Endothelial cell of umbilical vein (primary cell): ENCODE measurements at regions not wholly inside any gene's neighbourhood (a gene's known extent, or its start where the extent isn't known, plus 50 kb on each side); places are given as distances from the start of the nearest gene placed in this dataset.

ENCODE experiments used
- EZH2 ChIP-seq: IDR thresholded peaks from 2 replicates; pipeline ENCODE4 v1.6.1; 2012; ENCODE audit warnings: borderline replicate concordance, low read depth, mild to moderate bottlenecking, moderate library complexity, low read length, inconsistent platforms; ENCODE audit not compliant: severe bottlenecking
- GATA2 ChIP-seq: IDR thresholded peaks from 2 replicates; pipeline ENCODE4 v1.7.0; 2011; ENCODE audit warnings: low read depth, mild to moderate bottlenecking, moderate library complexity, mixed read lengths, low read length; ENCODE audit not compliant: insufficient read length, insufficient read depth
- POLR2A ChIP-seq: IDR thresholded peaks from 2 replicates; pipeline ENCODE4 v1.6.1; 2012; ENCODE audit warnings: low read depth, mild to moderate bottlenecking, control low read depth, low read length
- POLR2AphosphoS5 ChIP-seq: IDR thresholded peaks from 2 replicates; pipeline ENCODE4 v1.6.1; 2012; ENCODE audit warnings: low read depth, mild to moderate bottlenecking, control low read depth, low read length, moderate library complexity; ENCODE audit not compliant: insufficient read depth
- TF ChIP-seq, protein P1 (sequence below), 2 donors: IDR thresholded peaks; 1 replicate in 1 of 2; 2 replicates in 1 of 2; pipeline ENCODE4 v1.5.1; 2011; ENCODE audit warnings: low read length in 2 of 2, mild to moderate bottlenecking in 2 of 2, moderate library complexity in 2 of 2, control low read depth in 1 of 2, inconsistent platforms in 1 of 2, low read depth in 1 of 2; ENCODE audit not compliant: insufficient read depth in 1 of 2; ENCODE audit errors: extremely low read depth in 1 of 2
- TF ChIP-seq, protein P2 (sequence below): IDR thresholded peaks from 2 replicates; pipeline ENCODE4 v1.6.1; 2011; ENCODE audit not compliant: insufficient read depth, insufficient read length

- TF ChIP-seq, protein P1, sequence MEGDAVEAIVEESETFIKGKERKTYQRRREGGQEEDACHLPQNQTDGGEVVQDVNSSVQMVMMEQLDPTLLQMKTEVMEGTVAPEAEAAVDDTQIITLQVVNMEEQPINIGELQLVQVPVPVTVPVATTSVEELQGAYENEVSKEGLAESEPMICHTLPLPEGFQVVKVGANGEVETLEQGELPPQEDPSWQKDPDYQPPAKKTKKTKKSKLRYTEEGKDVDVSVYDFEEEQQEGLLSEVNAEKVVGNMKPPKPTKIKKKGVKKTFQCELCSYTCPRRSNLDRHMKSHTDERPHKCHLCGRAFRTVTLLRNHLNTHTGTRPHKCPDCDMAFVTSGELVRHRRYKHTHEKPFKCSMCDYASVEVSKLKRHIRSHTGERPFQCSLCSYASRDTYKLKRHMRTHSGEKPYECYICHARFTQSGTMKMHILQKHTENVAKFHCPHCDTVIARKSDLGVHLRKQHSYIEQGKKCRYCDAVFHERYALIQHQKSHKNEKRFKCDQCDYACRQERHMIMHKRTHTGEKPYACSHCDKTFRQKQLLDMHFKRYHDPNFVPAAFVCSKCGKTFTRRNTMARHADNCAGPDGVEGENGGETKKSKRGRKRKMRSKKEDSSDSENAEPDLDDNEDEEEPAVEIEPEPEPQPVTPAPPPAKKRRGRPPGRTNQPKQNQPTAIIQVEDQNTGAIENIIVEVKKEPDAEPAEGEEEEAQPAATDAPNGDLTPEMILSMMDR (IDR thresholded peaks at IDR 0.05; ENCODE audit: extremely low read depth in 1 of 2, insufficient read depth in 1 of 2, low read depth in 1 of 2, low read length in 2 of 2): no peak
- no peak for TF ChIP-seq EZH2
- TF ChIP-seq POLR2A: no peak
- no peak for TF ChIP-seq POLR2AphosphoS5
- TF ChIP-seq, protein P2, sequence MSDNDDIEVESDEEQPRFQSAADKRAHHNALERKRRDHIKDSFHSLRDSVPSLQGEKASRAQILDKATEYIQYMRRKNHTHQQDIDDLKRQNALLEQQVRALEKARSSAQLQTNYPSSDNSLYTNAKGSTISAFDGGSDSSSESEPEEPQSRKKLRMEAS: no peak
- TF ChIP-seq GATA2: no peak
Observed at GRCh38 chr6:90970672-90971071, 383.8 kb upstream of the MAP3K7 start.
